SK-N-MC (cell line): ENCODE measurements at regions not wholly inside any gene's neighbourhood (a gene's known extent, or its start where the extent isn't known, plus 50 kb on each side); places are given as distances from the start of the nearest gene placed in this dataset.

Experiments used
- DNase-seq: peaks from one replicate; pipeline ENCODE4 v3.0.0-alpha.2; 2011; ENCODE audit warnings: low read depth, low spot score
- H3K27ac ChIP-seq: fragments of 200-600 bp; sonication (generic); 2 replicates; pipeline ENCODE4 v1.5.1; 2016; ENCODE audit warnings: mixed run types
- H3K36me3 ChIP-seq: fragments of 200-600 bp; sonication (generic); 2 replicates; pipeline ENCODE4 v1.6.1; 2017; ENCODE audit warnings: antibody characterized with exemption, low read length, mixed read lengths; ENCODE audit not compliant: insufficient read depth
- H3K4me3 ChIP-seq: fragments of 200-600 bp; sonication (generic); 2 replicates; pipeline ENCODE4 v1.5.1; 2016
- H3K9ac ChIP-seq: fragments of 200-600 bp; sonication (generic); 2 replicates; pipeline ENCODE4 v1.8.0; 2017; ENCODE audit warnings: mixed run types, mixed read lengths; ENCODE audit not compliant: insufficient read length
- H3K9me3 ChIP-seq: fragments of 200-600 bp; sonication (generic); 2 replicates; pipeline ENCODE4 v1.6.1; 2017; ENCODE audit warnings: low read depth, mild to moderate bottlenecking, antibody characterized with exemption, low read length, moderate library complexity, mixed read lengths
- EZH2 ChIP-seq: fragments of 200-600 bp; sonication (generic); IDR thresholded peaks from one replicate; pipeline ENCODE4 v1.6.1; 2017; ENCODE audit warnings: antibody characterized with exemption
- FOXP2 ChIP-seq: optimal IDR thresholded peaks from 2 replicates; pipeline ENCODE3; 2011; ENCODE audit warnings: mild to moderate bottlenecking, moderate library complexity; ENCODE audit not compliant: insufficient read depth; ENCODE audit errors: extremely low read length, control extremely low read depth
- POLR2AphosphoS5 ChIP-seq: IDR thresholded peaks from 2 replicates; pipeline ENCODE4 v1.6.1; 2012; ENCODE audit warnings: mild to moderate bottlenecking, low read depth, low read length, borderline replicate concordance

DNA sequence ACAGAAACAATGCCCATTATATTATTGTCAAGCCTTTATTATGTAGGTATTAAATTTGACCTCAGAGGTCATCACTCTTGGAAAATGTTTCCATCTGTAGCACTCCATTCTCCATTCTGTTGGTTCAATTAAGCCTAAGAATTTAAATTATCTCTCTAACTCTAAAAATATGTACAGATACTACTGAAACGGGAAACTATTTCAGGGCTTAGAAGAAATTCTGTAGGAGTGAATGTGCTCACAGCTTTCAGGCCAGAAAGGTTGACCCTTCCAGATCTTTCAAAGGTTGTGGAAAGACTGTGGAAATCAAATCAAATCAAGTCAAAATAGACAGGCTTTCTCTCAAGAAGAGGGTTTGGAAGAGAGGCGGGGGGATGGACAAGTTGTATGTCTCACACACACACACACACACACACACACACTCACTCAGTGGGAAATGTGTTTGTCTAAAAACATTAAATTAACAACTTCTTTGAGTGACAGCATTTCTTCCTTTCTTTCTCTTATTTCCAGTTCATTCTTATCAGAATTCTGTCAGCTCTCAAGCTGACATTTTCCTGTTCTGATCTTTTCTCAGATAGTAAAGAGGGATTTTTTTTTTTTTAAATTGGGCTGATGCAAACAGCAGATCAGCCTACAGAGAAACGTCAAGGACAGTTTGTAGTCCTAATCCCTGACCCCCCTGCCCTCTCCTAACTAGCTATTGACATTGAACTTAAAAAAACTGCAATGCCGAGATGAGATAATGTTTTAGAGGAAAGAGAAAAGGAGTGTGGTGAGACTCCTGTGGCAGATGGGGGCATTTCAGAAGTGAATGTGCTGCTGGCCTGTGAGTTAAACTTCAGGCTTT lies 139.0 kb upstream of the ZFHX3 start:
- Histone ChIP-seq H3K4me3 (no peak overlapping the region), H3K36me3 (no peaks in the 10 kb centered on the region), H3K9me3 (no peaks in the 10 kb centered on the region), H3K9ac (no peak overlapping the region), H3K27ac (no peak overlapping the region)
- TF ChIP-seq FOXP2 (no peak), POLR2AphosphoS5 (no peak), EZH2 (no peak)
- no peak for DNase-seq

DNA sequence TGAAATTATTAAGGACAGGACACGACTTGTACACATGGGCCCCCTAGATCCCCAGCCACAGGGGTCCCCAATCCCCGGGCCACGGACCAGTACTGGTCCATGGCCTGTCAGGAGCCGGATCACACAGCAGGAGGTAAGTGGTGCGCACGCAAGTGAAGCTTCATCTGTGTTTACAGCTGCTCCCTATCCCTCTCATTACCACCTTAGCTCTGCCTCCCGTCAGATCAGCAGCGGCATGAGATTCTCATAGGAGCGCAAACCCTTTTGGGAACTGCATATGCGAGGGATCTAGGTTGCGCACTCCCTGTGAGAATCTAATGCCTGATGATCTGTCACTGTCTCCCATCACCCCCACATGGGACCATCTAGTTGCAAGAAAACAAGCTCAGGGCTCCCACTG lies 137.8 kb upstream of the ZFHX3 start:
- no peak for DNase-seq
- Histone ChIP-seq H3K27ac (no peak overlapping the region), H3K36me3 (no peaks in the 10 kb centered on the region), H3K9ac (no peak overlapping the region), H3K9me3 (no peaks in the 10 kb centered on the region), H3K4me3 (no peak overlapping the region)
- TF ChIP-seq EZH2 (no peak), POLR2AphosphoS5 (no peak), FOXP2 (no peak)

DNA sequence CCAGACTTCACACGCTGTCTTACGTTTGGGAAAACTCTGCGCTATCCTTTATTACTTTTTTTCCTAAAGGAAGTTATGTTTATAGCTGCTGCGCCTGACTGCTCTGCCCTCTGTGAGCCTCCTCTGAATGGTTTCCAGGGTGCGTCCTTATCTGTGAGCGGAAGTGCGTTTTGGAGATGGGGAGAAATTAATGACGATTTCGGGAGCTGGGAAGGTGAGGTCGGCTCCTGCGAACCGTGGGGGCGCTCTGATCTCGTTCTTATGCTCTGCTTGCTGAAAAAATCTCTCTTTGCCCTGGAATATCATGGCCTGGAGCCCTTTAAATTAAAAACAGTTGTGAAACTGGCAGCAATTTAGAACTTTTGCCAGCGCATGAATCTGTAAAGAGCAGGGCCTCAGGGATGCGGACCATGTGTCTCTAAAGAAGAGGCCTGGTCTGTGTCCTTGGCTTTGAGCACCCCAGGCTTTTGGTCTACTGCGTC lies 135.7 kb upstream of the ZFHX3 start:
- Histone ChIP-seq H3K27ac (no peak overlapping the region), H3K9me3 (no peaks in the 10 kb centered on the region), H3K36me3 (no peaks in the 10 kb centered on the region), H3K4me3 (no peak overlapping the region), H3K9ac (no peak overlapping the region)
- no peak for TF ChIP-seq EZH2
- no peak for TF ChIP-seq FOXP2
- no peak for TF ChIP-seq POLR2AphosphoS5
- DNase-seq = no peak

DNA sequence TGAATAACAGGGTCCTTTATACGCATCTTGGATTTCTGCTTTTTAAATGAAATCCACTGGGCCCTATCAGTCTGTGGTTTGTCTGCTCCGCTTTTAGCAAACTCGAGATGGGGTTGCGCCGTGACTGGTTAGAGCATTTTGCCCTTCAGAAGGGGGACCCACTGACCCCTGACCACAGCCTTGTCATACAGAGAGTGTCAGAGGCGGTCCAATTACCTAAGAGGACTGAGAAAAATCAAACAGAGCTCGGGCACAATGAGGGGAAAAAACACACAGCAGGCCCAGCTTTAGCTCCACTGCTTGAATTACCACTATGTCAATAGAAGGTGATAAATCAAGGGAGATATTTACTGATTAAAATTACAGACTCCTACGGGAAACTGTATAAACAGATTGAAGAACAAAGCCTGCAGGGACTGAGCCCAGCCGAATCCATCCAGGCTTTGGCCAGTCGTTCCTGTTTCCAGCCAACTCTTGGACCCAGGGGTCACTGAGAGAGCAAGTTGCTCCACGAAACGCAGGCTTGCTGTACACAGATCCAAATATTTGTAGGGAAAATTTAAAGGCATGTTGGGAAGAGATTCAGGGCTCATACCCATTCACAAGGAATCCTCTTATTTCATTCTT lies 131.9 kb upstream of the ZFHX3 start:
- Histone ChIP-seq H3K9me3 (no peaks in the 10 kb centered on the region), H3K9ac (no peak overlapping the region), H3K4me3 (no peak overlapping the region), H3K27ac (no peak overlapping the region), H3K36me3 (no peaks in the 10 kb centered on the region)
- DNase-seq = no peak
- TF ChIP-seq FOXP2 = no peak
- TF ChIP-seq EZH2 = no peak
- no peak for TF ChIP-seq POLR2AphosphoS5

DNA sequence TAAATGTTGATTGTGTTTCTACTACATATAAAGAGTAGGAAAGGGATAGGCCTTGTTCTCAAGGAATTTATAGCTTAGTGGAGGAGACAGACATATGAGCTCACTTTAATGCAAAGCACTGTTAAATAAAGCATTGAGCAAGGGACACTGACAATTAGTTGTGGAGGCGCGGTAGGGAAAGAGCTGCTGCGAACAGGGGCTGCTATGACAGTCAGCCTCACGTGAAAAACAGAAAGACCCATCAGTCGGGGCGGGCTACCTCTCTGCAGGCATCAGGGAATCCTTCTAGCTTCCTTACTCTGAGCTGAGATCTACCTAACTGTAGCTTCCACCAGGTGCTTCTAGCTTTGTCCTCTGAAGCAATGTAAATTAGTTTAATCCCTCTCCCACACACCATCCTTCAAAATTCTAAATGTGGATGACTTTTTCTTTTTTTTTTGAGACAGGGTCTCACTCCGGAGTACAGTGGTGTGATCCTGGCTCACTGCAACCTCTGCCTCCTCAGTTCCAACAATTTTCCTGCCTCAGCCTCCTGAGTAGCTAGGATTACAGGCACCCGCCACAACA lies 129.9 kb upstream of the ZFHX3 start:
- H3K27ac ChIP-seq = no peak overlapping the region
- DNase-seq = no peak
- no peak overlapping the region for H3K9ac ChIP-seq
- no peak overlapping the region for H3K4me3 ChIP-seq
- TF ChIP-seq FOXP2 = no peak
- TF ChIP-seq EZH2 = no peak
- no peak for TF ChIP-seq POLR2AphosphoS5
- no peaks in the 10 kb centered on the region for H3K36me3 ChIP-seq
- no peaks in the 10 kb centered on the region for H3K9me3 ChIP-seq

DNA sequence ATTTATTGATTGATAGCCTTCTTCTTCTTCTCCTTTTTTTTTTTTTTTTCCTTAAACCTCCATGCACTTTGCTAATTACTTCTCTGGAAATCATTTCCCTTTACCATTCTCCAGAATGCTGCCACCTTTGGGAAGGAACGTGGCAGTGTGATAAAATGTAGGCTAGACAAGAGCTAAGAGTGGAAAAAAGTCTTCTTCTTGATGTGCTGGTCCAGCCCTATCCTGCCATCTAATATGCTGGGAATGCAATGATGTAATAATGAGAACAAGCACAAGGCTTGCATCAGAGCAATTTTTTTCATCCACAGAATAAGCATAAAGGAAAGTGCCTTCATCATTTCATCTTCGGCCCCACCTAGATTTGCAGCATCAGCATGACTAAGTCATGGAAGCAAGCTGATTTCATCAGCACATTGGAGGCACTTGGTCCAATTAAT lies 128.7 kb upstream of the ZFHX3 start:
- H3K9me3 ChIP-seq = no peaks in the 10 kb centered on the region
- no peak overlapping the region for H3K27ac ChIP-seq
- no peak for DNase-seq
- TF ChIP-seq POLR2AphosphoS5 = no peak
- no peak for TF ChIP-seq EZH2
- TF ChIP-seq FOXP2 = no peak
- H3K36me3 ChIP-seq = no peaks in the 10 kb centered on the region
- no peak overlapping the region for H3K4me3 ChIP-seq
- H3K9ac ChIP-seq = no peak overlapping the region

DNA sequence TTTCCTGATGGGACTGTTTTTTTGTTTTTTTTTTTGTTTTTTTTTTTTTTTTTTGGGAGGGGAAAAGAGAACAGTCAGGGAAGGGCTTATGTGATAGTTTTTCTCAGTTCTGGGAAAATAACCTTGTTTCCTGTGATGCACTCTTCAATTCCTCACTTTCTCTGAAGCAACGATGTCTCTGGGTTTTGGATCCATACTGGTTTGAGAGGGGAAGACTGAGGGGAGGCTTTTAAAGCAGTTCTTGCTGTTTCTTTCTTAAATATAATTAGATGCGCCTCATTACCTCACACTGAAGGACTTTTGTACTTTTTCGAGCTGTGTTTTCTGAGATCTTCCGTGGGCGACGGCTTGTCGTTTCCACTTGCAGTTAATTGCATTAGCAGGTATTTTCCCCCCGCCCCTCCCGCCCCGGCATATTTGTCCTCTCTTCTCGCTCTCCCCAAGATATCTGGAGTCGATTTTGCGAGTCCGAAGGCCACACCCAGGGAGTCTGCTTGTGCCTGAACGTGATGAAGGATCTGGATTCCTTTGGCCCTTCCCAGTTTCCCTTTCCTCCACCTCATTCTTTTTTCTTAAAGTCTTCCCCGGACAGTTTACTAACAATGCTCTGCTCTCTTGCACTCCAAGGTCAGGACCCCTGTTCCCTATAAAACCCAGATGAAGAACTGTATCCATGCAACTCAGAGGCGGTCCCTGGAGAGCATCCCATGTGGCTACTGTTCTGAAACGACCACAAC lies 125.2 kb upstream of the ZFHX3 start:
- no peak for TF ChIP-seq FOXP2
- TF ChIP-seq EZH2 = no peak
- TF ChIP-seq POLR2AphosphoS5 = no peak
- Histone ChIP-seq H3K9ac (no peak overlapping the region), H3K4me3 (peak overlapping the region; percentile 40), H3K9me3 (no peaks in the 10 kb centered on the region), H3K27ac (peak overlapping the region; percentile 84), H3K36me3 (no peaks in the 10 kb centered on the region)
- DNase-seq = no peak
